Kasumi-1 (cell line): ENCODE measurements at regions not wholly inside any gene's neighbourhood (a gene's known extent, or its start where the extent isn't known, plus 50 kb on each side); places are given as distances from the start of the nearest gene placed in this dataset.
"Not testable (repeated sequence)": the region's sequence is repeated elsewhere in the genome, so short reads cannot be mapped to it uniquely, and the experiment has no call there.

Source experiments
- DNase-seq, 2 experiments: peaks; one replicate each; lab custom pipeline; 2025; lab: John Stamatoyannopoulos, UW

DNA sequence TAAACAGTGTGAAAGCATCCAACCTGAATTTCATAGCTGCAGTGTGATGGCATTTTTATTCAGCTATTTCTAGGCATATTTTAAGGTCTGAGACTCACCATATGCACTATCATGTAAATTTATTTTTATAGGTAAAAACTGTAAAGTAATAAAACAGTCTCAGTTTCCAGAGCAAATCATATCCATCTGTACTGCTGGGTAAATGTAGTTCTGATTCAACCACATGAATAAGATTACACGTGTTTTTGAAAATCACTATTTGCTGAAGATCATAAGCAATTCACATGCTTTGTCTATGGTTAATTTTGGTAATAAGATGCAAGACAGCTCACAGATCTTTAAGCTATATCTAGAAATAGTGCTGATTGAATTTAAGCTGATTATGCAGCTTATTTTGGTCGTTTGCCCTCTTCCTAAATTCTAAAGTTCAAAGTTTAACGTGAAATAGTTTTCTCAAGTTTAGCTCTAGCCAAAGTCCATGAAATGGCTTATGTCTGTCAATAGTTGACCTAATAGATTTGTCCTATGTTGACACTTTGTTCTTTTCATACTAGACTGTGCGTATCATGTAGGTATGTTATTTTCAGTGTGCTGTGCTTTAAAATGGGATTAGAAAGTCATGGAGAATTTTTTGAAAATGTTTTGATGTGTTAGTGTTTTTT lies 489.0 kb downstream of the USP25 start:
- DNase-seq = no peak

DNA sequence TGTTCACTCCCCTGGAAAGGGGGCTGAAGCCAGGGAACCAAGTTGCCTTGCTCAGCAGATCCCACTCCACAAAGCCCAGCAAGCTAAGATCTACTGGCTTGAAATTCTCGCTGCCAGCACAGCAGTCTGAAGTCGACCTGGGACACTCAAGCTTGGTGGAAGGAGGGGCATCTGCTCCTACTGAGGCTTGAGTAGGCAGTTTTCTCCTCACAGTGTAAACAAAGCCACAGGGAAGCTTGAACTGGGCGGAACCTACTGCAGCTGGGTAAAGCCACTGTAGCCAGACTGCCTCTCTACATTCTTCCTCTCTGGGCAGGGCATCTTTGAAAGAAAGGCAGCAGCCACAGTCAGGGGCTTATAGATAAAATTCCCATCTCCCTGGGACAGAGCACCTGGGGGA lies 495.0 kb downstream of the USP25 start:
- DNase-seq = not testable (repeated sequence)

DNA sequence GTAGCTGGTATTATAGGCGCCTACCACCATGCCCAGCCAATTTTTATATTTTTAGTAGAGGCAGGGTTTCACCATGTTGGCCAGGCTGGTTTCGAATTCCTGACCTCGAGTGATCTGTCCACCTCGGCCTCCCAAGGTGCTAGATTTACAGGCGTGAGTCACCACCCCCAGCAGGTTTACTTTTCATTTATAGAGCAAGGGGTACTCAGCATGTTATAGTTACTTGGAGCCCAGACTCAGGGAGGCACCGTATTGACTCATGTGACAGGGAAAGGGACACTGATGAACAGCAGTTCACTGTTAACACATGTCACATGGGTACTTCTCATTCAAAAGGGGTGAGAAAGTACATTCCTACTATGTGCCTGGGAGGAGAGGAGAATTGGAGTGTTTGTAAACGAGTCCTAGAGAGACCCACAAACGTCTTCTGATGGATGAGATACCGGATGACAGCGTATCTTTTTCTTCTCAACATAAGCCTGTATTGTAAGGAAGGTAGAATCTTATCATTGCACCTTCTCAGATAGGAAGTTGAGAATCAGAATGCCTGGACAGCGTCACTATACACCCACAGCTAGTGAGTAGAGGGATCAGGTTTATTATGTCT lies 510.0 kb downstream of the USP25 start:
- no peak for DNase-seq

DNA sequence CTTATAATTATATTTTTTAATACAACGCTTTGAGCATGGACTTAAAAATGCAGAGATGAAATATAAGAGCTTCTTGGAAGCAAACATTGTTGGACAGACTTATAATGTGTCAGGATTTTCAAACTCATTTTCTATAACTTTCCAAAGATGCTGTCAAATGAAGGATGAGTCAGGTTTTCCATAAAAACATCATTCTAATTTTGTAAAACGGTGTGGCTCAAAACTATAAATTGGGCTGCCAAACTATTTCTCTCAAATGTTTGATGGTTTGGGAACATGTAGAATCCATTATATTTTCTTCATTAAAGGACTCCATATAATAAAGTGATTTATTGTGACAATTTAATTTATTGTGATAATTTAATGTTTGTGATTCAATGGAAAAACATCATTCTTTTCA lies 511.2 kb downstream of the USP25 start:
- no peak for DNase-seq

DNA sequence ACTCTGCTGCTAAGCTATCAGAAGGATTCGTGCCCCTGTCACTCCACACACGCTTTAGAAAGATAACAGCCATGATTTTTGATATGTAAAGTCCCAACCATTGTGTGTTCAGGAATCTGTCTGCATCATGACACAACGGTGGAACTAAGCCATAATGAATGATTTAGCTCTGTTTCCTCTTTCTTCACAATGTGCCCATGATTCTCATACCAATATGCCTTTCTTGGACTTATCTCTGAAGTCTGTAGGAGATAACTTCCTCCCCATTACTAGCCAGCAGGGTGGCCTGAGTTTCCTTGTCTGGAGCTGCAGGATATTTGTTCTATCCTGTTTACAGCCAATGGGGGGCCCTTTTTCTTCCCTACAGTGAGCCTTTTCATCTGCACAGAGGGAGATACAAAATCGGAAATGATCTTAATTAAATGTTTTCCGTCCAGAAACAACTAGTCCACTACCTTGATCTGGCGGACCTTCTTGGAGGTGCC lies 511.7 kb downstream of the USP25 start:
- peak; percentile 32 to 55 for DNase-seq

DNA sequence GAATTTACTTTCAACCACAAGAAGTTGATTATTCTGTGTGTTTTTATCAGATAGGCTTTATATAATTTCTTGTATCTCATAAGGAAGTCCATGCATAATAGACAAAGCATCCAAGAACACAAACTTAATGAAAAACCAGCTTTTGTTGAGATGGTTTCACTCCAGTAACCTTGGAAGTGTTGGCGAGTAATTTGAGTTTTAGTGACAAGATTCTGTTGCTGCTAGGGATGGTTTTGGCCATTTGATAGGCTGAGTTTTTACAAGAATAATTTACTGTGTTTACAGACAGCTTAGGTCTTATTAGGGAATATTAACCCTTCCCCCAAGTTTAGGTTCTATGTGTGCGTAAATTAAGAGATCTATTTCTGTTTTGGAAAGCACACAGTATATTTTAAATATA lies 513.6 kb downstream of the USP25 start:
- DNase-seq = no peak

DNA sequence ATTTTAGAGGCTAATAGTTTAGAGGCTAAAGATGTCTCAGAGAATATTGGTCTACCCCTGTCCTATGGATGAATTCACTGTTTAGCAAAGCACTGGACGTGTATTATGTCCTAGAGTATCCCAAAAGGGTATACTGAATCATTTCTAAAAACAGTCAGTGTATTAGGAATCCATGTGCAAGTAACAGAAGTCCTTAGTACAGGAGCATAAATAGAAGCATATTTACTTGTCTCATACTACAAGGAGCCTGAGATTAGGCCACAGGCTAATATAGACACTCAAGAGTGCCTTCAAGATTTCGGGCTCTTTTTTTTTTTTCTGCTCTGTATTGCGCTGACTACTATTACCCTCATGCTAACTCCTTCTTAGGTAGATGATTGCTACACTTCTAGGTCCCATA lies 518.9 kb downstream of the USP25 start:
- DNase-seq = no peak

DNA sequence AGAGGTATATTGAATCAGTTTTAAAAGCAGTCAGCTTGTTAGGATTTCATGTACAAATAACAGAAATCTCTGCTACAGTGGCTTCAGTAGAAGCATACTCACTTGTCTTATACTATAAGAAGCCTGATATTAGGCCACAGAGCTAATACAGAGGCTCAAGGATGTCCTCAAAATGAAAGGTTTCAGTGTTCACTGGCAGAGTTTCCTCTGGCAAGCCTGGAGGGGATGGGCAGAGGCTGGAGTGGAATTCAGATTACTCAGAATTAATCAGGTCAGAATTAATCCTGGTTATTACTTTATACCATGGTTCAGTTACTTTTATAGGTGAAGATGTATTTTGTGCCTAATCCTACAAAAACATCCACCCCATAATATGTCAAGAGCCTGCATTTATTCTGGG lies 520.5 kb downstream of the USP25 start:
- DNase-seq = no peak

DNA sequence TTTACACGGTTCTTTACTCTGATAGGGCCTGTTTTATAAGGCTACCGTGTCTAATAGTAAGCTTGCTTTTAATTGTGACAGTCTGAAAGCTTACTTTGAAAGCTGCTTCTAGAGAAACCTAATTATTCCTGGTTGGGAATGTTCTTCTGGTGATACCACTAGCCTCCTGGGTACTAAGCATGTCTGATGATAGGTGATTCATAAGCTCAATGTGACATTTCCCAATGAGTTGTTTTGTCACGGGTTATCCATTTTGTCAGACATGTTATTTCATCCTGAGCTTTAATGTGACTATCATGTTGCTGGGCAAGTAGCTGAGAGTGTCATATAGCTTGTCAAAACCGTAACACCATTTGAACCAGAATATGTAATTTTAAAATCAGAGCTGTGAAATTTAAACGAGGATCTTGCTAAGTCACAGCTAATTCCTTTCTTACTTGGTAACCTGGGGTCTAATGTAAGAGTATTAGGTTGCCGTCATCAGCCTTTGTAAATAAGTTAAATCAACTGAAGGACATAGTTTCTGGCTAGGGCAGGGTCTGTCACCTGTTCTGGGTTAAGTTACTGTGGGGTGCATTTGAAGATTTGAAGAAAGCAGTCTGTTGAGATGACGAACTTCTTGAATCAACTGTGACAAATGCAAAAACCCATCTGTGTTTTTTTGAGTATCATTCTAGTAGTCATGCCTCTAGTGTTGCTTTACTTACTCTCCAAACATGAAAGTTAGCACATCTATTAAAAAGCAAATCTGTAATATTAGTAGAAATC lies 529.2 kb downstream of the USP25 start:
- DNase-seq = no peak

DNA sequence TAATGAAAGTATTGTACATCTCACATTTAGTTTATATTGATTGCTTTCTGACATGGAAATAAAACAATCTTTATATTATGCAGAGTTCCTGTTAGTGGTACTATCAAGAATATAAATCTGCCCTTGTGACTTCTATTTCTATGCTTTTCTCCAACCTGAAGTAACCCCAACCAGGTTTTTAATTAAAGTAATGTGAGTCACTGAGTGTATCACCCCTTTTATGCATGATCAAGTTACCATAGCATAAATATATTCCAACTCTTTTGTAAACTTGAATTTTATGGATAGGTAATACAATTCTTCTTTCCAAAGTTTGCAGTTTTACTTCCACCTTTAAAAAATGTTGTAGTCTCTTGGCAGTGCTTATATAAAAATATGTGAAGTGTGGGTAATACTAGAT lies 532.3 kb downstream of the USP25 start:
- DNase-seq = no peak

DNA sequence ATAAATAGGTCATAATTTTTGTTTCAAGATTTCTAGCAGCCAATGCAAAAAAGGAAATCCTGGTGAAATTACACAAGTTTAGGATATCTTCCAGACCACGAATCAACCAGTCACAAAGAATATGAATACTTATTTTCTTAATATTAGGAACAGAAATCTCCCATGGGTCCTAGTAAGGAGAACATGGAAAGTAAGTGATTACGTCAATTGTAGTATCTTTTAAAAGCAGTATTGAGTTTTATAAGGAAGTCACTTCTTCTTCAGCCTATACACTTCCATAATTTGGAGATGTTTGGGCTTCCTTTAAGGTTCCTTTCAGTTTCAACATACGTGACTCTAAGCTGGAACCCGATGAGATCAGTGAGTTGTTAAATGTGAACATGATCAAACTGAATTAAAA lies 534.5 kb downstream of the USP25 start:
- peak; percentile 6 to 32 for DNase-seq

DNA sequence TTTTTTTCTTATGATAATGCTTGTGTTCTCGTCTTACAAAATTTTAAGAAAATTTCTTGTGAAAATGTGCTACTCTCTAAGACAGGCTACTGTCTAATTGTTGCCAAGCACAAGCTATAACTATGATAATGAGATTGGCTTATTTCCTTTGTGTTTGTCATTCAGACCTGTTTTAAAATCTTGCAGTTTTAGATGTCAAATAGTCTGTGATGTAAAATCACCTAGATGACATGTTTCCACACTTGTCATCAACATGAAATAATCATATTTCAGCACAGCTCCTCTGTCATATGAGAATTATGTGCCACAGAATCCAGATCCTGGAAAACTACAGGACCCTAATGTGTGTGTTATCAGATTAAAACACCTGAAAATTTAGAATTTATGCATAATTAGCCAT lies 539.7 kb downstream of the USP25 start:
- no peak for DNase-seq

DNA sequence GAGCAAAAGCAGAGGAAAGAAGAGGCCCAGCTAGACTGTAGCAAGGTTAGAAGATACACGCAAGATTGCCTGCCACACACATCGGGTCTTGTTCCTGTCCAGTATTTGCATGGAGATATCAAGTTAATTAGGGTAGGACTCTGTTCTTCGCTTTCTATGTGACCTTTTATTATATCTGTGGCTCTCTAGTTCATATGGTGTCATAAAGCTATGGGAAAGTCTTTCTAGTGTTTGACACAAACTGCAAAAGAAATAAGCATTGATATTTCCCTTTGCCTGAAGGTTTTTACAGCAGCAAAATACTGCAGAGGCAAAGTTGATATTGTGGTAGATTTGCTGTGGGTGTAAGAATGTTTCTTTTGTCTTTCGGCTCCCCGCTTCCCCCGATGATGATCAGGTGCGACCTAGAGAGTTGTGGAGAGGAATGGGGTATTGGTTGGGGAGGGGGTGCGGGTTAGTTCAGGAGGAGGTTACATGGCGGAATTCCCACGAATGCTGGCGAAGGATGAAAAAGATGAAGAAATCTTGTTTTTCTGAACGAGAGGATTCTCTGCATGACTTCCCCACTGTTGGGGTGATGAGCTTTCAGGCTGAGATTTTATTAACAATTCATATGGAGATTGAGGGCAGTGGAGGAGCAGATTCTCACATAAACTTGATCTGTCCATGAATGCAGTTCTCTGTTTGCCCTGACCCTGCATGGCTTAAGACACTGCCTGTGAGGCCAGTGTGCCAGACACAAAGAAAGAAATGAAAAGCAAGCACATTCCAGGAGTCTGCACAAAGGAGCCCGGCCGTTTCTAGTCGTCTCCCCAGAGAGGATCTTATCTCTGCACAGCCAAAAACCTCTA lies 550.2 kb downstream of the USP25 start:
- DNase-seq = no peak

DNA sequence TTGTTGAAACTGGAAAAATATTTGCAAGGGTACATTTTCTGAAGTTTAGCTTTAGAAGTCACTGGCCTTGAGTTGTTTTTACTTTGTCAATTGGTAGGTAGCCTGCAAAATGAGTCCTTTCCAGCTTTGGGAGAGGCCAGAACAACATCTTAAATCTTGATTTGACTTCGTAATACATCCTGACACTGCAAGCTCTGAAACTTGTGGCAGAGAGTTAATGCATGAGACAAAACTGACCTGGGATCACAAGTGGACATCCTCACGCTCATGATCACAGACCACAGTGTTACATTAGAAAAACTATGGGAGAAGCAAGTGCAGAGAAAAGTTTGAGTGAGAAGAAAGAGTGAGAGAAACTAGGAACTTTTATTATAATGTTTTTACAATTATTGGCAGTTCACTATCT lies 550.9 kb downstream of the USP25 start:
- DNase-seq = no peak

DNA sequence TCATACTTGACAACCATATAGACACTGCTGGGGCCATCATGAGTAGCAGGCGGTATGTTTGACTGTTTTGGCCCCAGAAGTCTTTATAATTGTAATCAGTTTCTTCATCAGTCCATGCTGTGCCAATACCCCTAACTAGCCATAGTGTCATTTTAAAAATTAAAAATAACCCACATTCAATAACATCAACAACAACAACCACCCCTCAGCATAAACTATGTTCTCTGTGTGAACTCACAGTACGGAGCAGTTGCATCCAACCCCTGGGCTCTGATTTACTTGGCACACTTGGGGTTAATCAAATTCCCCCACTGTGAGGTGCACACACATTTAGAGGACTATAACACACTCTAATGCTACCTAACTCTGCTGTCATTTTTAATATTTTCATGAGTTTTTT lies 553.7 kb downstream of the USP25 start:
- no peak for DNase-seq

DNA sequence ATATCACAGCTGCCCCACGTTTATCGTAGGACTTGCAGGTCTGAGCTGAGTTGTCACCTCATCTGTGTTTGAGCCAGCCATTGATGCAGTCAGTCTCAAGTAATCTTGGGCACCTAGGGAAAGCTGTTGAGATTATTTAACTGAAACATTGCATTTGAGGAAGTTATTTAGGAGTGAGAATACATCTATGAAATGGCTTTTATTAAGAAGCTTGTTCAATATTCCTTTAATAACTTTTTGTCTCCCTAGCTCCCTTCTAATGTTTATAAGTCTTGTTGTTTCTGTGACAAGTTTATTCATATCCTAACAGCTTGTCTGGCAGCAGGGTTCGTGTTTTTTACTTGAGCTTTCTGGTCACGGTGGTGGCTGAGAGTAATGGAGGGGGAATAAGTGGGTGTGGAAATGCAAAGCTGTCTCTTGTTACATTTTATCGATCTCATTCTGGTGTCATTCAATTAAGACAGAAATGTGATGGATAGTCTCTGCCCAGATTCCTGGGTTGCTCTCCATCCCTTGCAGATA lies 555.9 kb downstream of the USP25 start:
- no peak for DNase-seq

DNA sequence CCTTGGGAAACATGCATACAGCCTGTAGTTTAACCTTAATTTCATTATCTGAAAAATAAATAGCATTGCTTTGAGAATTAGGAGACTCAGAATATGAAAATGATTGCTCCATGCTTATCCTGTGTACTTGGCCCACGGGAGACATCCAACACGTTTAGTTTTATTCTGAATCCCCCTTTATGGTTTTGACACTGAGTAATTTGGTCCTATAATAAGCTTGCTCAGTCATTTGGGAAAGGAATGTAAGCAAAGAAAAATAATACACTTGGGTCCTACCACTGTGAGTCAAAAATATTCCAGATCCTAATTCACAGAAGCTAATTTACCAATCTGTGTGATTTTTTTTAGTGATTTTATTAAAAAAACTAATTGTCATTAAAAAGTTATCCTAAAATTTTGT lies 557.3 kb downstream of the USP25 start:
- DNase-seq = no peak

DNA sequence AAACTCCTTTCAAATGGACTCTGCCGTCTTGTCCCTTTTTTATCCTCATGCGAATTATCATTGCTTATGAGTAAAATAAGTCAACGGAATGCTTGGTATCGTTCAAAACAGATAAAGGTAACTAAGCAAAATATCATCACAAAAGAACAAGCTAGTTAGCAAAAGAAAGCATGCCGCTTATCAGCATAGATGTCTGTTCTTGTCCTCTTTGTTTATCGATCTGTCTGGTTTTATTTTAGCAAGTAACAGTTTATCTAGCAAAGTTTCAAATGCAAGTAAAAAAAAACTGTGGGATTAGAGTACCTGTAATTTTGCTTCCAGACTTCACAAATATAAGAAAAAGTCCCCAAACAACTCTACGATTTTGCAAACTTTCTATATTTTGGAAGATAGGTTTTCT lies 561.5 kb downstream of the USP25 start:
- no peak for DNase-seq

DNA sequence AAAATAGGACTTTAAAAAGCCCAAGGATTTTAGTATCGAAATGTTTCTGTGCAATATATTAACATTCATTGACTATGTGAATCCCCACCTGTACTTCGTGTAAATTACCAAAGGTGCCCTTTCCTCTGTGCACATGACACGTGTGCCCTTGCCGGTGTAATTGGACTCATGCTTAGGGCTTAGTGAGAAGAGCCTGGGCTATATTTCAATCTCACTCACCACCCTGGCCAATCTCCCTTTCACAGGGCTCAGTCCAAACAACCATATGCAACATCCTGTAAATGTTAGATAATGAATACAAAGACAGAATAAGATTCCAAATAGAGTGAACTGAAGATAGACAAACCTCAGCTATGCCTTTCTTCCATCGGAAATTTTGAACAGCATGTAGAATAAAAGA lies 564.3 kb downstream of the USP25 start:
- no peak for DNase-seq

DNA sequence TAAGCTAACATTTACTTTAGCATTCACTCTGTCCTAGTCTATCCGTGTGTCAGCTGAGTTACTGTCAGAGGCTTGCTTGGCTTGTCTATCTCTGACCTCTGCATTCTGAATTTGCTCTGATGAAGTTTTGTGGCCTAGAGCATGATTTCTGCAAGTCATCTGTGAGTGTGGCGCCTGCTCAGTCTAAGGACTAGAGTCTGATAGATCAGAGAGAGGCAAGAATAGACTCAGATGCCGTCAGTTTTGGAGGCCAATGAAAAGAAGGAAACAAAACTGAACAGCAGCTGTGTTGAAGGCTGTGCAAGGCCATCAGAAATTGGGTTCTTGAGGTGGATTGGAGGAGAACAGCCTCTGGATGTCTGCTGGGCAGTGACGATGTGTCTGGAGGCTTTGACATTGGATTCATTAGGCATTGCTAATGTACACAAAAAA lies 573.1 kb downstream of the USP25 start:
- no peak for DNase-seq

DNA sequence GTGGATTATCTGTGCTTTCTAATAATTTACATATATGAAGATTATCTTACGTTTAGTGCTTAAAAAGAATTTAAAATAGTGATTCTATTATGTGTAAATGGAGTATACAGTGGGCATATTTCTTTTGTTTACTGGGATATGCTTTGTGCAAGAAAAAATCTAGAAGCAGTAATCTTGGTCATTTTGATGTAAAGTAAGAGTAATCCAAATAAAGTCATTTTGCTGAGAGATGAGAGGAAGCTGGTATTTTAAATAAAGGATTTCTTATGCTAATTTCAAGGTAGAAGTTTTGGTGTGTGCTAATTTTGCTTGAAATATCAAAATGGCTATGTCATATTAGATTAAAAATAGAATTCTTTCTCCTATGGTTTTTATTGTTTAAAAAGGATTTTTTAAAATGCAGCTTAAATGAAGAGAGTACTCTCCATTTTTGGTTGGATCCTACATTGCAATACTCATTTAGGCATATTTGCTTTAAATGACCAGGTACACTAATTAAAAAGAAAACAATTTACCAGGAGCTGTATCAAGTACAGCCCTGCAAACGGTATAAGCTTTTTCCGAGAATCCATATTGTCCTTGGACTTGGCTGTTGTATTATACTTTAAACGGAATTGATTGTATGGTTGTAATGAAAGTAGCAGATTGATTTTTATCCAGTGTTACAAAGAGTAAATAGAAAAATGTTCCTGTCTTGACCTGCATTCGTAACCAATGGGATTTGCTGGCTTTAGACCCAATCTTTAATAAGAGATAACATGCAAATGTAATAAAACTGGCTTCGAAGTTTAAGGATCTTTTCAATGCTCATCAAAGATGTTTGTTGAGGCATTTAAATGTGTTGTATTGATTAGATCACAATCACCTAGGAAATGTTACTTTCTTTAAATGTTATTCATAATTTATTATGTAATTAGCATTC lies 574.7 kb downstream of the USP25 start:
- DNase-seq = no peak
